ENCODE measurements at regions not wholly inside any gene's neighbourhood (a gene's known extent, or its start where the extent isn't known, plus 50 kb on each side); places are given as distances from the start of the nearest gene placed in this dataset.
"Not testable (repeated sequence)": the region's sequence is repeated elsewhere in the genome, so short reads cannot be mapped to it uniquely, and the experiment has no call there.

GRCh38 chr4:154985673-154986072 lies 204.6 kb downstream of the RBM46 start:
- CTCF ChIA-PET: no interaction called here
- DNase-seq (ENCODE audit: low read depth): no peak
- POLR2A ChIA-PET: no interaction called here

GRCh38 chr4:154988511-154988910 lies 207.4 kb downstream of the RBM46 start:
- ChIA-PET CTCF (interaction anchor here (0.6 kb wide), 1 partner anchor 1130 kb away, joined by 3 read pairs; no protein-coding TSS in a partner anchor), POLR2A (no interaction called here)
- DNase-seq (ENCODE audit: low read depth): no peak
- Histone ChIP-seq H3K27me3 (ENCODE audit: control insufficient read depth, insufficient read depth, low read length) (no peaks in the 10 kb centered on the region), H3K4me3 (ENCODE audit: low read depth, low read length) (no peak overlapping the region), H3K36me3 (ENCODE audit: control insufficient read depth, insufficient read depth, low read length) (no peaks in the 10 kb centered on the region)
- no peak for TF ChIP-seq CTCF (IDR thresholded peaks at IDR 0.05; ENCODE audit: insufficient read depth, low read depth, low read length)

More at GRCh38 chr4:154985673-154986072, 204.6 kb downstream of the RBM46 start:
- TF ChIP-seq CTCF (IDR thresholded peaks at IDR 0.05; ENCODE audit: insufficient read depth, low read depth, low read length): no peak
- no peaks in the 10 kb centered on the region for H3K36me3 ChIP-seq (ENCODE audit: control insufficient read depth, insufficient read depth, low read length)
- no peak overlapping the region for H3K4me3 ChIP-seq (ENCODE audit: low read depth, low read length)
- H3K27me3 ChIP-seq (ENCODE audit: control insufficient read depth, insufficient read depth, low read length): no peaks in the 10 kb centered on the region

DNA sequence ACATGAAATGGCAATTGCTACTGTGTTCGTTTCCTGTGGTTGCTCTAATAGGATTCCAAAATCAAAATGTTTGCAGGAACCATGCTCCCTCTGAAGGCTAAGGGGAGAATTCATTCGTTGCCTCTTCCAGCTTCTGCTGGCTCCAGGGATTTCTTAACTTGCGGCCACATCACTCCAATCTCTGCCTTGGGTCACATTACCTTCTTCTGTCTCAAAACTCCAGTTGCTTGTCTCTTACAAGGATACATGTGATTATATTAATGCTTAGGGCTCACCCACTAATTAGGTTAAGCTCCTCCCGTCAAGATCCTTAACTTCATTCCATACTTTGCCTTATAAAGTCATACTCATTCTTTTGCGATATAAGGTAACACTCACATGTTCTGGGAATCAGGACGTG lies 208.4 kb downstream of the RBM46 start:
- Histone ChIP-seq H3K27me3 (ENCODE audit: control insufficient read depth, insufficient read depth, low read length) (no peaks in the 10 kb centered on the region), H3K4me3 (ENCODE audit: low read depth, low read length) (no peak overlapping the region), H3K36me3 (ENCODE audit: control insufficient read depth, insufficient read depth, low read length) (no peaks in the 10 kb centered on the region)
- ChIA-PET CTCF (interaction anchor here (1.1 kb wide), 1 partner anchor 9 kb away, joined by 3 read pairs; no protein-coding TSS in a partner anchor), POLR2A (no interaction called here)
- TF ChIP-seq CTCF (IDR thresholded peaks at IDR 0.05; ENCODE audit: insufficient read depth, low read depth, low read length): no peak
- DNase-seq (ENCODE audit: low read depth): no peak

- H3K4me3 ChIP-seq (ENCODE audit: low read depth, low read length); H3K27me3 ChIP-seq (ENCODE audit: control insufficient read depth, insufficient read depth, low read length); DNase-seq (ENCODE audit: low read depth); CTCF ChIA-PET; H3K36me3 ChIP-seq (ENCODE audit: control insufficient read depth, insufficient read depth, low read length); POLR2A ChIA-PET: not testable (repeated sequence)
Observed at GRCh38 chr4:154997866-154998265, 210.6 kb upstream of the NPY2R start.

DNA sequence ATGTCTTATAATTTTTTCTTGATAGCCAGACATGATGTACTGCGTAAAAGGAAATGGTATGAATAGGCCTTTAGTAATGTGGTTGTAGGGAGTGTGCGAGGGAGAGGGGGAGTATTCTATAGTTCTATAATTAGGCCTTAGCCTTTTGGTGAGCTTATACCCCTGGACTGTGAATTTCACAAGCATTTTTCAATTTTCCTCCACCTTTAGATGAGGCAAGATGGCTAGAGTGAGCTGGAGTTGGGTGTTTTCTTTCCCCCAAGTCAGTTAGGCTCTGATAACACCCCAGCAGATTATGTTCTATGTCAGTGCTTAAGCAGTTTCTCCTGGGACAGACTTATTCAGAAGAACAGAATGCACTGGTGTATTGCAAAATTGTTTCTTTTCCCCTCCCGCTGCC lies 210.2 kb upstream of the NPY2R start:
- no peak overlapping the region for H3K4me3 ChIP-seq (ENCODE audit: low read depth, low read length)

More for the DNA sequence above, 210.2 kb upstream of the NPY2R start:
- POLR2A ChIA-PET: no interaction called here
- TF ChIP-seq CTCF (IDR thresholded peaks at IDR 0.05; ENCODE audit: insufficient read depth, low read depth, low read length): no peak
- no peaks in the 10 kb centered on the region for H3K27me3 ChIP-seq (ENCODE audit: control insufficient read depth, insufficient read depth, low read length)
- H3K36me3 ChIP-seq (ENCODE audit: control insufficient read depth, insufficient read depth, low read length): no peaks in the 10 kb centered on the region
- CTCF ChIA-PET: interaction anchor here (1.8 kb wide), 1 partner anchor 16 kb away, joined by 9 read pairs; no protein-coding TSS in a partner anchor
- no peak for DNase-seq (ENCODE audit: low read depth)
